DND-41 (cell line): ENCODE measurements at regions not wholly inside any gene's neighbourhood (a gene's known extent, or its start where the extent isn't known, plus 50 kb on each side); places are given as distances from the start of the nearest gene placed in this dataset.
"Not testable (repeated sequence)": the region's sequence is repeated elsewhere in the genome, so short reads cannot be mapped to it uniquely, and the experiment has no call there.

ENCODE experiments used
- CTCF ChIP-seq: IDR thresholded peaks from 2 replicates; pipeline ENCODE4 v1.5.1; 2012; ENCODE audit warnings: borderline replicate concordance, low read length, moderate library complexity, mild to moderate bottlenecking; ENCODE audit not compliant: poor library complexity, severe bottlenecking; ENCODE audit errors: extremely low read depth
- EZH2 ChIP-seq: IDR thresholded peaks from 3 replicates; pipeline ENCODE4 v1.6.1; 2012; ENCODE audit warnings: borderline replicate concordance, low read depth, mild to moderate bottlenecking, moderate library complexity, low read length, inconsistent platforms; ENCODE audit not compliant: severe bottlenecking

DNA sequence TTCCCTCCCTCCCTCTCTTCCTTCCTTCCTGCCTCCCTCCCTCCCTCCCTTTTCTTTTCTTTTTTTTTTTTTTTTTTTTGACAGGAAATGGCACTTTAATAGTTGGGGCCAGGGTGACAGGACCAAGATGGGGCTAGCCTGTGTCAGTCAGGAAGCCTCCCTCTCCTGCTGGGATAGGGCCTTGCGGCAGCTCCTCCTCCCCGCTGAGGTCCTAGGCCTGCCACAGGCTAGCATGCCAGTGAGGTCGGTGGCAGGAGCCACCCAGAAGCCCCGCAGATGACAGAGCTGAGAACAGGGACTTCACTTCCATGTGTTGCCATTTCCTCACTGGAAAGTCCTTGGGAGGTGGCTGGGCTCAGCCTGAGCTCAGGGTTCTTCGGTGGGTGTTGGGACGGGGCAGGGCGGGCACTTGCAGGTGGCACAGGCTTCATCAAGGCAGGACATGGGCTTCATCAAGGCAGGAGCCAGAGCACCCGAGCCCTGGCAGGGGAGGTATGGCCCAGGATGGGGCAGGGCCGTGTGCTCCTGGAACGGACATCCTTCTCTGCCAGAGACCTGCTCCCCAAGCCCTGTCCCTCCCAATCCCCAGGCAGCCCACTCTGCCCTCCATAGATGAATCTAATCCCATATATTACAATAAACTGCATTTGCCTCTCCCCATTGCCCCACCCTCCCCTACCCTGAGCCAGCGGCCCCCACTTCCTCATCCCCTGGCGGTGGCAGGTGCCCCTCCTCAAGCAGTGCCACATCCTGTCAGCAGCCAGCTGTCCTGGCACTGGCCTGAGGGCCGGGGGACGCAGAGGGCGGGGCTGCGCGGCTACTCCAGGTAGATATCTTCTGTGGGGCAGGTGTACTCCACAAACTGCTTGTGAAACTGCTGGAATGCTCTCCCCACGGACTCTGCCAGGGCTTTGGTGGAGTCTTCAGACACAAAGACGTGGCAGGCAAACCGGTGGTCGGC lies 109.8 kb upstream of the PLEKHM1 start:
- TF ChIP-seq CTCF, EZH2: not testable (repeated sequence)
